Chondrocyte (in vitro differentiated cells): ENCODE measurements at regions not wholly inside any gene's neighbourhood (a gene's known extent, or its start where the extent isn't known, plus 50 kb on each side); places are given as distances from the start of the nearest gene placed in this dataset.

Experiments used
- DNase-seq: peaks from one replicate; pipeline ENCODE4 v3.0.0; 2021; ENCODE audit warnings: mixed read lengths, low spot score
- H3K27ac Mint-ChIP-seq: one replicate; pipeline ENCODE4 v1.8.0; 2021; ENCODE audit warnings: mild to moderate bottlenecking, moderate library complexity, mixed read lengths; ENCODE audit not compliant: unreplicated experiment
- H3K27me3 Mint-ChIP-seq: 2 replicates; pipeline ENCODE4 v1.8.0; 2021; ENCODE audit warnings: low read depth, mixed read lengths
- H3K36me3 Mint-ChIP-seq: 2 replicates; pipeline ENCODE4 v1.8.0; 2021; ENCODE audit warnings: low read depth, mixed read lengths
- H3K4me1 Mint-ChIP-seq: 2 replicates; pipeline ENCODE4 v1.8.0; 2021; ENCODE audit warnings: low read depth, mild to moderate bottlenecking, mixed read lengths
- H3K4me3 Mint-ChIP-seq: one replicate; pipeline ENCODE4 v1.8.0; 2021; ENCODE audit warnings: mild to moderate bottlenecking, moderate library complexity, mixed read lengths; ENCODE audit not compliant: unreplicated experiment
- H3K9me3 Mint-ChIP-seq: 2 replicates; pipeline ENCODE4 v1.8.0; 2021; ENCODE audit warnings: low read depth, mixed read lengths
- TF ChIP-seq, protein P1 (sequence below): fragments of 200-600 bp; sonication (generic); IDR thresholded peaks from 2 replicates; pipeline ENCODE4 v1.5.0; 2021; ENCODE audit warnings: antibody characterized with exemption, mild to moderate bottlenecking, moderate library complexity

- Mint-ChIP-seq H3K27ac (no peak overlapping the region), H3K4me3 (no peak overlapping the region), H3K36me3 (peaks cover 1% of the 10 kb centered on the region), H3K27me3 (no peaks in the 10 kb centered on the region), H3K4me1 (peaks cover 8% of the 10 kb centered on the region), H3K9me3 (peaks cover 5% of the 10 kb centered on the region)
- TF ChIP-seq, protein P1, sequence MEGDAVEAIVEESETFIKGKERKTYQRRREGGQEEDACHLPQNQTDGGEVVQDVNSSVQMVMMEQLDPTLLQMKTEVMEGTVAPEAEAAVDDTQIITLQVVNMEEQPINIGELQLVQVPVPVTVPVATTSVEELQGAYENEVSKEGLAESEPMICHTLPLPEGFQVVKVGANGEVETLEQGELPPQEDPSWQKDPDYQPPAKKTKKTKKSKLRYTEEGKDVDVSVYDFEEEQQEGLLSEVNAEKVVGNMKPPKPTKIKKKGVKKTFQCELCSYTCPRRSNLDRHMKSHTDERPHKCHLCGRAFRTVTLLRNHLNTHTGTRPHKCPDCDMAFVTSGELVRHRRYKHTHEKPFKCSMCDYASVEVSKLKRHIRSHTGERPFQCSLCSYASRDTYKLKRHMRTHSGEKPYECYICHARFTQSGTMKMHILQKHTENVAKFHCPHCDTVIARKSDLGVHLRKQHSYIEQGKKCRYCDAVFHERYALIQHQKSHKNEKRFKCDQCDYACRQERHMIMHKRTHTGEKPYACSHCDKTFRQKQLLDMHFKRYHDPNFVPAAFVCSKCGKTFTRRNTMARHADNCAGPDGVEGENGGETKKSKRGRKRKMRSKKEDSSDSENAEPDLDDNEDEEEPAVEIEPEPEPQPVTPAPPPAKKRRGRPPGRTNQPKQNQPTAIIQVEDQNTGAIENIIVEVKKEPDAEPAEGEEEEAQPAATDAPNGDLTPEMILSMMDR, result no peak
- DNase-seq, result no peak
Measured at GRCh38 chr5:56443826-56444225, 210.7 kb upstream of the ANKRD55 start.

- Mint-ChIP-seq H3K9me3 (peaks cover 3% of the 10 kb centered on the region), H3K4me3 (no peak overlapping the region), H3K36me3 (peaks cover 1% of the 10 kb centered on the region), H3K27ac (no peak overlapping the region), H3K27me3 (no peaks in the 10 kb centered on the region), H3K4me1 (peaks cover 11% of the 10 kb centered on the region)
- TF ChIP-seq, protein P1, result no peak
- DNase-seq, result no peak
Measured at GRCh38 chr5:56440871-56441740, 208.0 kb upstream of the ANKRD55 start.

DNA sequence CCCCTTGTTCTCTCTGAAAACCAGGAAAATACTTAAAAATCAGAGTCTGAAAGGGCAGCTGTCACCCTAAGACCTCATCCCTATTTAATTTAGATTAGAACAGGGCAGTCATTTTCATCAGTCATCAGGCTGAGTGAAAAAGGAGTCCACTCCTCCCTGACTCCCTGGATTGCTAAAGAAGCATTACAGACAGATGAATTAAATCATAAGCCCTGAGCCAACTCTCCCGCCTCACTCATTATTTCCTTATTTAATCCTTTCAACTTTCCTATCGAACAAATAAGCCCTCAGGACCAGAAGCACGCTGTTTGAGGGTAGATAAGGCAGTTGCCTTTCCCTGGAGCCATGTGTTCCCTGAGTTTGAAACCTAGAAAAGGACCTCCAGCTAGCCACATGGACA lies 201.9 kb upstream of the ANKRD55 start:
- H3K4me1 Mint-ChIP-seq, result peaks cover 3% of the 10 kb centered on the region
- TF ChIP-seq, protein P1, result no peak
- no peak overlapping the region for H3K4me3 Mint-ChIP-seq
- H3K27ac Mint-ChIP-seq, result no peak overlapping the region
- no peaks in the 10 kb centered on the region for H3K27me3 Mint-ChIP-seq
- no peaks in the 10 kb centered on the region for H3K36me3 Mint-ChIP-seq
- DNase-seq, result no peak
- H3K9me3 Mint-ChIP-seq, result no peaks in the 10 kb centered on the region

- DNase-seq, result no peak
- H3K36me3 Mint-ChIP-seq, result no peaks in the 10 kb centered on the region
Measured at GRCh38 chr5:56433039-56433617, 200.0 kb upstream of the ANKRD55 start.

DNA sequence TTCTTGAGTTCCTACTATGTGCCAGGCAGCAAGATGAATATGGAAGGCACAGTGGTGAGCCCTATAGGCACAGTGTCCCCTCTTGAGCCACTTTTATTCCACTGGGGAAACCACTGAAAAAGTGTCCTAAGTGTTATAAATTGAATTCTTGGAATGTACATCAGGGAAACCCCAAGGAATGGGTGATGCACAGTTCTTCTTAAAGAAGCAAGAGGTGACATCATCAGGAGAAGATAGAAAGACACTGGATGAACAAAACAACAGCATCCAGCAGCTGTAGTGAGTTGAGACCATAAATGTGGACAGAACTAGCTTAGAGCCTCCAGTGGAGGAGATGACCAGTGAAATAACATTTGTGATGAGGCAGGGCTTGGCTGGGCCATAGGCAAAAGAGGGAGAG lies 199.2 kb upstream of the ANKRD55 start:
- H3K9me3 Mint-ChIP-seq, result no peaks in the 10 kb centered on the region

More at GRCh38 chr5:56433039-56433617, 200.0 kb upstream of the ANKRD55 start:
- H3K27me3 Mint-ChIP-seq, result no peaks in the 10 kb centered on the region
- peaks cover 3% of the 10 kb centered on the region for H3K4me1 Mint-ChIP-seq
- no peaks in the 10 kb centered on the region for H3K9me3 Mint-ChIP-seq
- H3K27ac Mint-ChIP-seq, result no peak overlapping the region
- no peak overlapping the region for H3K4me3 Mint-ChIP-seq
- TF ChIP-seq, protein P1, result no peak

More for the DNA sequence above, 199.2 kb upstream of the ANKRD55 start:
- H3K4me1 Mint-ChIP-seq, result peaks cover 3% of the 10 kb centered on the region
- TF ChIP-seq, protein P1, result no peak
- no peaks in the 10 kb centered on the region for H3K36me3 Mint-ChIP-seq
- H3K27me3 Mint-ChIP-seq, result no peaks in the 10 kb centered on the region
- no peak for DNase-seq
- no peak overlapping the region for H3K4me3 Mint-ChIP-seq
- H3K27ac Mint-ChIP-seq, result no peak overlapping the region
